SU-DHL-6 (cell line): ENCODE measurements at regions not wholly inside any gene's neighbourhood (a gene's known extent, or its start where the extent isn't known, plus 50 kb on each side); places are given as distances from the start of the nearest gene placed in this dataset.

Source experiments
- EZH2phosphoT487 ChIP-seq: fragments of 200-600 bp; sonication (generic), shearing (Covaris generic); conservative IDR thresholded peaks from 2 replicates; pipeline ENCODE4 v1.6.1; 2018; ENCODE audit warnings: mild to moderate bottlenecking, antibody characterized with exemption, low read length, moderate library complexity, mixed read lengths
- TF ChIP-seq, protein P1 (sequence below): fragments of 200-600 bp; sonication (generic); IDR thresholded peaks from one replicate; pipeline ENCODE4 v1.5.1; 2017; ENCODE audit warnings: antibody characterized with exemption, mild to moderate bottlenecking, low read length, moderate library complexity; ENCODE audit not compliant: insufficient read depth, poor library complexity, severe bottlenecking

DNA sequence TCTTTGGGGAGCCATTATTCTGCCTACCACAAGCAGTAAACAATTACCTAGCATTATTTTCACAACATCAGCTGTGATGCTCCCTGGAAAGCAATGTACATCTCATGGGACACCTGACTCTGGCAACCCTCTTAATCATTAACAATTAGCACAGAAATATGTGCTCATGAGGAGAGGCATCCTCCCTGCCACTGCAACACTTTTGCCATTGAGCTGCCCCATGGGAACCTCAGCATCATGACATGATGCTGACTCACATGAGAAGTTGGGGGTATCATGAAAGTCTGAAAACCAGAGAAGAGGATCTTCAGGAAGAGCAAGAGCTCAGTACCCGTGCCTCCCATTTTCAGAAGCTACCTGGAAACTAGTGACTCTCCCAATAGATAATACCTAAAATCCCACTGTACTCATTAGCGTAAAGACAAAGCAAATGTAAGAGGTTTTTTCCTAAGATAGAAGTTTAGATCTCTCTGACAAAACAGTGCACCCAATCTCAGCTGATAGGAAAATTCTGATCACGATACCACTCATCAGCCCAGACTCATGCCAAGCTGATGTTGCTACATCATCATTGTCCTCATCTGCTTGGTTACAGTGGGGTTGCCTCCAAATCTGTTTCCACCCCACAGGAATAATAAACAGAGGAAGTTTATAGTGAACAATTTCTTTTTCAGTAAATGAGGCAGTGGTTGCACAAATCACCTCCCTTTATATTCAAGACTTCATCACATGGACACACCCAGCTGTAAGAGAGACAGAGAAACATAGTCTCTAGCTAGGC lies 244.5 kb downstream of the NR2F1-AS1 start:
- TF ChIP-seq, protein P1, sequence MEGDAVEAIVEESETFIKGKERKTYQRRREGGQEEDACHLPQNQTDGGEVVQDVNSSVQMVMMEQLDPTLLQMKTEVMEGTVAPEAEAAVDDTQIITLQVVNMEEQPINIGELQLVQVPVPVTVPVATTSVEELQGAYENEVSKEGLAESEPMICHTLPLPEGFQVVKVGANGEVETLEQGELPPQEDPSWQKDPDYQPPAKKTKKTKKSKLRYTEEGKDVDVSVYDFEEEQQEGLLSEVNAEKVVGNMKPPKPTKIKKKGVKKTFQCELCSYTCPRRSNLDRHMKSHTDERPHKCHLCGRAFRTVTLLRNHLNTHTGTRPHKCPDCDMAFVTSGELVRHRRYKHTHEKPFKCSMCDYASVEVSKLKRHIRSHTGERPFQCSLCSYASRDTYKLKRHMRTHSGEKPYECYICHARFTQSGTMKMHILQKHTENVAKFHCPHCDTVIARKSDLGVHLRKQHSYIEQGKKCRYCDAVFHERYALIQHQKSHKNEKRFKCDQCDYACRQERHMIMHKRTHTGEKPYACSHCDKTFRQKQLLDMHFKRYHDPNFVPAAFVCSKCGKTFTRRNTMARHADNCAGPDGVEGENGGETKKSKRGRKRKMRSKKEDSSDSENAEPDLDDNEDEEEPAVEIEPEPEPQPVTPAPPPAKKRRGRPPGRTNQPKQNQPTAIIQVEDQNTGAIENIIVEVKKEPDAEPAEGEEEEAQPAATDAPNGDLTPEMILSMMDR = no peak
- no peak for TF ChIP-seq EZH2phosphoT487
